ENCODE measurements at regions not wholly inside any gene's neighbourhood (a gene's known extent, or its start where the extent isn't known, plus 50 kb on each side); places are given as distances from the start of the nearest gene placed in this dataset.

- no peak overlapping the region for H3K4me3 ChIP-seq (ENCODE audit: low read depth, low read length)
- no peak for TF ChIP-seq CTCF (IDR thresholded peaks at IDR 0.05; ENCODE audit: low read depth, low read length, missing control alignments)
- no peak for DNase-seq (ENCODE audit: low read depth)
- in situ Hi-C loops (cut with HindIII; ENCODE audit: low sequenced_read_pairs) = no loop called here
Observed at GRCh38 chr4:180598281-180598680, 1644.9 kb upstream of the TENM3 start.

GRCh38 chr4:180603791-180604190 lies 1639.4 kb upstream of the TENM3 start:
- no peak overlapping the region for H3K4me3 ChIP-seq (ENCODE audit: low read depth, low read length)
- no peak for DNase-seq (ENCODE audit: low read depth)
- no peak for TF ChIP-seq CTCF (IDR thresholded peaks at IDR 0.05; ENCODE audit: low read depth, low read length, missing control alignments)
- in situ Hi-C loops (cut with HindIII; ENCODE audit: low sequenced_read_pairs) = no loop called here

- DNase-seq (ENCODE audit: low read depth) = no peak
- in situ Hi-C loops (cut with HindIII; ENCODE audit: low sequenced_read_pairs) = no loop called here
- H3K4me3 ChIP-seq (ENCODE audit: low read depth, low read length) = no peak overlapping the region
- no peak for TF ChIP-seq CTCF (IDR thresholded peaks at IDR 0.05; ENCODE audit: low read depth, low read length, missing control alignments)
Observed at GRCh38 chr4:180610324-180610723, 1632.9 kb upstream of the TENM3 start.

- TF ChIP-seq CTCF (IDR thresholded peaks at IDR 0.05; ENCODE audit: low read depth, low read length, missing control alignments) = no peak
- in situ Hi-C loops (cut with HindIII; ENCODE audit: low sequenced_read_pairs) = no loop called here
- H3K4me3 ChIP-seq (ENCODE audit: low read depth, low read length) = no peak overlapping the region
- no peak for DNase-seq (ENCODE audit: low read depth)
Observed at GRCh38 chr4:180615746-180616145, 1627.5 kb upstream of the TENM3 start.

- in situ Hi-C loops (cut with HindIII; ENCODE audit: low sequenced_read_pairs) = no loop called here
- no peak for DNase-seq (ENCODE audit: low read depth)
- no peak for TF ChIP-seq CTCF (IDR thresholded peaks at IDR 0.05; ENCODE audit: low read depth, low read length, missing control alignments)
- no peak overlapping the region for H3K4me3 ChIP-seq (ENCODE audit: low read depth, low read length)
Observed at GRCh38 chr4:180617196-180617595, 1626.0 kb upstream of the TENM3 start.

GRCh38 chr4:180618396-180618795 lies 1624.8 kb upstream of the TENM3 start:
- no peak for TF ChIP-seq CTCF (IDR thresholded peaks at IDR 0.05; ENCODE audit: low read depth, low read length, missing control alignments)
- in situ Hi-C loops (cut with HindIII; ENCODE audit: low sequenced_read_pairs) = no loop called here
- H3K4me3 ChIP-seq (ENCODE audit: low read depth, low read length) = no peak overlapping the region
- no peak for DNase-seq (ENCODE audit: low read depth)

- in situ Hi-C loops (cut with HindIII; ENCODE audit: low sequenced_read_pairs) = no loop called here
- no peak for DNase-seq (ENCODE audit: low read depth)
- no peak for TF ChIP-seq CTCF (IDR thresholded peaks at IDR 0.05; ENCODE audit: low read depth, low read length, missing control alignments)
- H3K4me3 ChIP-seq (ENCODE audit: low read depth, low read length) = no peak overlapping the region
Observed at GRCh38 chr4:180619440-180619839, 1623.8 kb upstream of the TENM3 start.

All from astrocyte of the cerebellum (primary cell).